HAP-1 (cell line): ENCODE measurements at regions not wholly inside any gene's neighbourhood (a gene's known extent, or its start where the extent isn't known, plus 50 kb on each side); places are given as distances from the start of the nearest gene placed in this dataset.
"Not testable (repeated sequence)": the region's sequence is repeated elsewhere in the genome, so short reads cannot be mapped to it uniquely, and the experiment has no call there.

Experiments used
- DNase-seq, 2 experiments: peaks; one replicate each; pipeline ENCODE4 v3.0.0-alpha.2; 2016 to 2020; ENCODE audit warnings: low spot score in 2 of 2
- H3K27me3 ChIP-seq: fragments of 250-450 bp; sonication (Bioruptor Pico); 2 replicates; pipeline ENCODE4 v1.5.1; 2020; ENCODE audit warnings: low read depth, mild to moderate bottlenecking, moderate library complexity
- H3K36me3 ChIP-seq: fragments of 250-450 bp; sonication (Bioruptor Pico); replicated peaks from 2 replicates; pipeline ENCODE4 v1.5.1; 2020; ENCODE audit warnings: mild to moderate bottlenecking
- H3K4me1 ChIP-seq: fragments of 250-450 bp; sonication (Bioruptor Pico); 2 replicates; pipeline ENCODE4 v1.5.1; 2020; ENCODE audit warnings: mild to moderate bottlenecking
- H3K4me3 ChIP-seq: fragments of 250-450 bp; sonication (Bioruptor Pico); 2 replicates; pipeline ENCODE4 v1.5.1; 2020; ENCODE audit warnings: mild to moderate bottlenecking, moderate library complexity
- H3K9me3 ChIP-seq: fragments of 250-450 bp; sonication (Bioruptor Pico); 2 replicates; pipeline ENCODE4 v1.5.1; 2020; ENCODE audit warnings: mild to moderate bottlenecking, moderate library complexity
- in situ Hi-C: fragments of 300-500 bp; cut with MboI; formaldehyde crosslinking; loops from 3 replicates; pipeline ENCODE4 v1.14.3; 2020; ENCODE audit warnings: low sequenced_read_pairs, inconsistent platforms, mixed read lengths

- DNase-seq, result no peak
- Histone ChIP-seq H3K4me1 (no peaks in the 10 kb centered on the region), H3K9me3 (no peaks in the 10 kb centered on the region), H3K27me3 (no peaks in the 10 kb centered on the region), H3K36me3 (no peaks in the 10 kb centered on the region), H3K4me3 (no peak overlapping the region)
- in situ Hi-C loops, result no loop called here
These were observed 318.1 kb upstream of the GOT2 start for GRCh38 chr16:59052231-59052630.

GRCh38 chr16:59048876-59049275, 314.8 kb upstream of the GOT2 start:
- H3K9me3 ChIP-seq, result no peaks in the 10 kb centered on the region
- no peak overlapping the region for H3K4me3 ChIP-seq
- no peak for DNase-seq
- in situ Hi-C loops, result no loop called here
- H3K36me3 ChIP-seq, result no peaks in the 10 kb centered on the region
- H3K27me3 ChIP-seq, result no peaks in the 10 kb centered on the region
- no peaks in the 10 kb centered on the region for H3K4me1 ChIP-seq

GRCh38 chr16:59047114-59047513, 313.0 kb upstream of the GOT2 start:
- H3K9me3 ChIP-seq, result no peaks in the 10 kb centered on the region
- no peak for DNase-seq
- H3K4me3 ChIP-seq, result no peak overlapping the region
- no peaks in the 10 kb centered on the region for H3K36me3 ChIP-seq
- in situ Hi-C loops, result no loop called here
- H3K4me1 ChIP-seq, result no peaks in the 10 kb centered on the region
- H3K27me3 ChIP-seq, result no peaks in the 10 kb centered on the region

GRCh38 chr16:59046335-59046734, 312.2 kb upstream of the GOT2 start:
- Histone ChIP-seq H3K4me3 (no peak overlapping the region), H3K27me3 (no peaks in the 10 kb centered on the region), H3K4me1 (no peaks in the 10 kb centered on the region), H3K36me3 (no peaks in the 10 kb centered on the region), H3K9me3 (no peaks in the 10 kb centered on the region)
- in situ Hi-C loops, result no loop called here
- no peak for DNase-seq

GRCh38 chr16:59045501-59045900, 311.4 kb upstream of the GOT2 start:
- Histone ChIP-seq H3K36me3 (no peaks in the 10 kb centered on the region), H3K9me3 (no peaks in the 10 kb centered on the region), H3K27me3 (no peaks in the 10 kb centered on the region), H3K4me1 (no peaks in the 10 kb centered on the region), H3K4me3 (no peak overlapping the region)
- no peak for DNase-seq
- in situ Hi-C loops, result no loop called here

- Histone ChIP-seq H3K36me3 (no peaks in the 10 kb centered on the region), H3K4me3 (no peak overlapping the region), H3K9me3 (no peaks in the 10 kb centered on the region), H3K27me3 (no peaks in the 10 kb centered on the region), H3K4me1 (no peaks in the 10 kb centered on the region)
- no peak for DNase-seq
- in situ Hi-C loops, result no loop called here
These were observed 310.5 kb upstream of the GOT2 start for GRCh38 chr16:59044616-59045015.

- no peak overlapping the region for H3K4me3 ChIP-seq
- no peaks in the 10 kb centered on the region for H3K4me1 ChIP-seq
- in situ Hi-C loops, result no loop called here
- H3K36me3 ChIP-seq, result no peaks in the 10 kb centered on the region
- DNase-seq, result no peak
- no peaks in the 10 kb centered on the region for H3K27me3 ChIP-seq
- H3K9me3 ChIP-seq, result no peaks in the 10 kb centered on the region
These were observed 308.2 kb upstream of the GOT2 start for GRCh38 chr16:59042301-59042700.

- Histone ChIP-seq H3K9me3 (no peaks in the 10 kb centered on the region), H3K4me3 (no peak overlapping the region), H3K36me3 (no peaks in the 10 kb centered on the region), H3K4me1 (no peaks in the 10 kb centered on the region), H3K27me3 (no peaks in the 10 kb centered on the region)
- in situ Hi-C loops, result no loop called here
- no peak for DNase-seq
These were observed 305.1 kb upstream of the GOT2 start for GRCh38 chr16:59039066-59039720.

- H3K27me3 ChIP-seq, result no peaks in the 10 kb centered on the region
These were observed 296.9 kb upstream of the GOT2 start for GRCh38 chr16:59030923-59031485.

GRCh38 chr16:59021751-59022150, 287.6 kb upstream of the GOT2 start:
- Histone ChIP-seq H3K9me3 (no peaks in the 10 kb centered on the region), H3K4me3 (no peak overlapping the region), H3K36me3 (no peaks in the 10 kb centered on the region), H3K4me1 (no peaks in the 10 kb centered on the region), H3K27me3 (no peaks in the 10 kb centered on the region)
- DNase-seq, result no peak
- in situ Hi-C loops, result no loop called here

More at GRCh38 chr16:59030923-59031485, 296.9 kb upstream of the GOT2 start:
- no peak for DNase-seq
- Histone ChIP-seq H3K9me3 (no peaks in the 10 kb centered on the region), H3K4me3 (no peak overlapping the region), H3K4me1 (no peaks in the 10 kb centered on the region), H3K36me3 (no peaks in the 10 kb centered on the region)
- in situ Hi-C loops, result no loop called here

- Histone ChIP-seq H3K36me3 (no peaks in the 10 kb centered on the region), H3K4me3 (no peak overlapping the region), H3K27me3 (no peaks in the 10 kb centered on the region), H3K9me3 (no peaks in the 10 kb centered on the region), H3K4me1 (no peaks in the 10 kb centered on the region)
- in situ Hi-C loops, result no loop called here
- no peak for DNase-seq
These were observed 279.8 kb upstream of the GOT2 start for GRCh38 chr16:59013930-59014329.

GRCh38 chr16:58999762-59000161, 265.6 kb upstream of the GOT2 start:
- in situ Hi-C loops, result no loop called here
- no peaks in the 10 kb centered on the region for H3K9me3 ChIP-seq
- no peaks in the 10 kb centered on the region for H3K27me3 ChIP-seq
- no peaks in the 10 kb centered on the region for H3K4me1 ChIP-seq
- H3K36me3 ChIP-seq, result no peaks in the 10 kb centered on the region
- no peak for DNase-seq
- no peak overlapping the region for H3K4me3 ChIP-seq

GRCh38 chr16:58992755-58993154, 258.6 kb upstream of the GOT2 start:
- H3K4me1 ChIP-seq, H3K36me3 ChIP-seq, H3K9me3 ChIP-seq, H3K27me3 ChIP-seq, in situ Hi-C loops, H3K4me3 ChIP-seq: not testable (repeated sequence)
- DNase-seq, result peak in 1 of 2 experiments; percentile 32

- DNase-seq, H3K36me3 ChIP-seq, in situ Hi-C loops, H3K9me3 ChIP-seq, H3K4me3 ChIP-seq, H3K4me1 ChIP-seq, H3K27me3 ChIP-seq: not testable (repeated sequence)
These were observed 249.3 kb upstream of the GOT2 start for GRCh38 chr16:58983181-58983965.
